ENCODE measurements at regions not wholly inside any gene's neighbourhood (a gene's known extent, or its start where the extent isn't known, plus 50 kb on each side); places are given as distances from the start of the nearest gene placed in this dataset.
"Not testable (repeated sequence)": the region's sequence is repeated elsewhere in the genome, so short reads cannot be mapped to it uniquely, and the experiment has no call there.

- no peak for TF ChIP-seq CTCF (IDR thresholded peaks at IDR 0.05; ENCODE audit: control insufficient read depth, extremely low read depth, insufficient read depth)
- DNase-seq (ENCODE audit: low read depth) = no peak
Observed at GRCh38 chr9:85168412-85168811, 498.9 kb downstream of the NTRK2 start.

GRCh38 chr9:85167146-85167545, 497.6 kb downstream of the NTRK2 start:
- DNase-seq (ENCODE audit: low read depth) = no peak
- no peak for TF ChIP-seq CTCF (IDR thresholded peaks at IDR 0.05; ENCODE audit: control insufficient read depth, extremely low read depth, insufficient read depth)

More at GRCh38 chr9:85168412-85168811, 498.9 kb downstream of the NTRK2 start:
- no peak overlapping the region for H3K4me3 ChIP-seq (ENCODE audit: low read depth, low read length)

GRCh38 chr9:85163825-85164224, 494.3 kb downstream of the NTRK2 start:
- H3K4me3 ChIP-seq (ENCODE audit: low read depth, low read length) = no peak overlapping the region
- no peak for DNase-seq (ENCODE audit: low read depth)
- TF ChIP-seq CTCF (IDR thresholded peaks at IDR 0.05; ENCODE audit: control insufficient read depth, extremely low read depth, insufficient read depth) = no peak

More at GRCh38 chr9:85167146-85167545, 497.6 kb downstream of the NTRK2 start:
- H3K4me3 ChIP-seq (ENCODE audit: low read depth, low read length) = no peak overlapping the region

GRCh38 chr9:85163415-85163814, 493.9 kb downstream of the NTRK2 start:
- TF ChIP-seq CTCF (IDR thresholded peaks at IDR 0.05; ENCODE audit: control insufficient read depth, extremely low read depth, insufficient read depth) = no peak
- no peak overlapping the region for H3K4me3 ChIP-seq (ENCODE audit: low read depth, low read length)
- DNase-seq (ENCODE audit: low read depth) = no peak

- DNase-seq (ENCODE audit: low read depth) = no peak
- no peak for TF ChIP-seq CTCF (IDR thresholded peaks at IDR 0.05; ENCODE audit: control insufficient read depth, extremely low read depth, insufficient read depth)
Observed at GRCh38 chr9:85162822-85163221, 493.3 kb downstream of the NTRK2 start.

GRCh38 chr9:85160944-85161343, 491.4 kb downstream of the NTRK2 start:
- DNase-seq (ENCODE audit: low read depth); H3K4me3 ChIP-seq (ENCODE audit: low read depth, low read length): not testable (repeated sequence)

More at GRCh38 chr9:85162822-85163221, 493.3 kb downstream of the NTRK2 start:
- no peak overlapping the region for H3K4me3 ChIP-seq (ENCODE audit: low read depth, low read length)

GRCh38 chr9:85158512-85158911, 489.0 kb downstream of the NTRK2 start:
- H3K4me3 ChIP-seq (ENCODE audit: low read depth, low read length) = no peak overlapping the region
- DNase-seq (ENCODE audit: low read depth) = peak; percentile 22
- TF ChIP-seq CTCF (IDR thresholded peaks at IDR 0.05; ENCODE audit: control insufficient read depth, extremely low read depth, insufficient read depth) = no peak

Measured in LNCaP clone FGC (cell line).